Muscle layer of duodenum (tissue), 2 donors: ENCODE measurements at regions not wholly inside any gene's neighbourhood (a gene's known extent, or its start where the extent isn't known, plus 50 kb on each side); places are given as distances from the start of the nearest gene placed in this dataset.

Experiments
- H3K27ac ChIP-seq: one replicate; pipeline ENCODE4 v1.7.0; 2013; ENCODE audit warnings: mild to moderate bottlenecking, low read length
- H3K27me3 ChIP-seq: one replicate; pipeline ENCODE4 v1.7.0; 2013; ENCODE audit warnings: low read depth, mild to moderate bottlenecking, control low read depth, low read length
- H3K36me3 ChIP-seq, 2 donors: one replicate each; pipeline ENCODE4 v1.7.0; 2013; ENCODE audit warnings: low read length in 2 of 2, control low read depth in 1 of 2, mild to moderate bottlenecking in 1 of 2; ENCODE audit not compliant: insufficient read depth in 2 of 2, control insufficient read depth in 1 of 2
- H3K4me1 ChIP-seq, 2 donors: one replicate each; pipeline ENCODE4 v1.7.0; 2013; ENCODE audit warnings: low read length in 2 of 2, mild to moderate bottlenecking in 2 of 2, control low read depth in 1 of 2, moderate library complexity in 1 of 2; ENCODE audit not compliant: insufficient read depth in 2 of 2, control insufficient read depth in 1 of 2
- H3K4me3 ChIP-seq, 2 donors: one replicate each; pipeline ENCODE4 v1.7.0; 2013; ENCODE audit warnings: low read length in 2 of 2, low read depth in 1 of 2, mild to moderate bottlenecking in 1 of 2
- H3K9me3 ChIP-seq, 2 donors: one replicate each; pipeline ENCODE4 v1.7.0; 2013; ENCODE audit warnings: low read length in 2 of 2, control low read depth in 1 of 2, mild to moderate bottlenecking in 1 of 2; ENCODE audit not compliant: control insufficient read depth in 1 of 2
- donor health status: healthy.

GRCh38 chr2:128545085-128545484 is 226.4 kb upstream of the HS6ST1 start:
- no peak overlapping the region for H3K4me3 ChIP-seq
- no peaks in the 10 kb centered on the region for H3K4me1 ChIP-seq
- H3K36me3 ChIP-seq: no peaks in the 10 kb centered on the region
- H3K27me3 ChIP-seq: no peaks in the 10 kb centered on the region
- H3K27ac ChIP-seq: no peak overlapping the region
- H3K9me3 ChIP-seq: no peaks in the 10 kb centered on the region

DNA sequence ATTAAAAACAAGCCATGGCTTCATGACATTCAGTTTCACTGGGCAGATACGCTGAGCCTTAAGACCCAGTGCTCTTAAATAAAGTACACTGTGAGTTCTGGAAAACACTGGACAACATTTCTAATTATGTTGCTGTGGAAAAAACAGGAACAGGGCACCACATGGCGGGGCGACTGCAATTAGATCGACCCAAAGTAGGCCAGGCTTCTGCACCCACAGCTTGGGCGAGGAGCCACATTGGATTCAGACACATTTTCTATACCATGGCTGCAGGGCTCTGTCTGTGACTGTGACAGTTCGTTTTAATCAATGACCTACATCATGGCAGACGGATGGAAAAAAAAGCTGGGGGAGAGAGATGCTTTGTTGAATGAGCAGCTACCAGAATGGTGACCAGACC is 227.2 kb upstream of the HS6ST1 start:
- Histone ChIP-seq H3K36me3 (no peaks in the 10 kb centered on the region), H3K4me3 (no peak overlapping the region), H3K9me3 (no peaks in the 10 kb centered on the region), H3K4me1 (no peaks in the 10 kb centered on the region), H3K27ac (no peak overlapping the region), H3K27me3 (no peaks in the 10 kb centered on the region)

- H3K27me3 ChIP-seq: no peaks in the 10 kb centered on the region
- no peaks in the 10 kb centered on the region for H3K4me1 ChIP-seq
- no peaks in the 10 kb centered on the region for H3K9me3 ChIP-seq
Observed at GRCh38 chr2:128547667-128548066, 229.0 kb upstream of the HS6ST1 start.

GRCh38 chr2:128548461-128548891 is 229.8 kb upstream of the HS6ST1 start:
- Histone ChIP-seq H3K4me3 (no peak overlapping the region), H3K9me3 (no peaks in the 10 kb centered on the region), H3K36me3 (no peaks in the 10 kb centered on the region), H3K4me1 (no peaks in the 10 kb centered on the region), H3K27me3 (no peaks in the 10 kb centered on the region), H3K27ac (no peak overlapping the region)

More at GRCh38 chr2:128547667-128548066, 229.0 kb upstream of the HS6ST1 start:
- no peaks in the 10 kb centered on the region for H3K36me3 ChIP-seq
- H3K27ac ChIP-seq: no peak overlapping the region
- H3K4me3 ChIP-seq: no peak overlapping the region

- Histone ChIP-seq H3K27me3 (no peaks in the 10 kb centered on the region), H3K9me3 (no peaks in the 10 kb centered on the region)
Observed at GRCh38 chr2:128549094-128549493, 230.4 kb upstream of the HS6ST1 start.

DNA sequence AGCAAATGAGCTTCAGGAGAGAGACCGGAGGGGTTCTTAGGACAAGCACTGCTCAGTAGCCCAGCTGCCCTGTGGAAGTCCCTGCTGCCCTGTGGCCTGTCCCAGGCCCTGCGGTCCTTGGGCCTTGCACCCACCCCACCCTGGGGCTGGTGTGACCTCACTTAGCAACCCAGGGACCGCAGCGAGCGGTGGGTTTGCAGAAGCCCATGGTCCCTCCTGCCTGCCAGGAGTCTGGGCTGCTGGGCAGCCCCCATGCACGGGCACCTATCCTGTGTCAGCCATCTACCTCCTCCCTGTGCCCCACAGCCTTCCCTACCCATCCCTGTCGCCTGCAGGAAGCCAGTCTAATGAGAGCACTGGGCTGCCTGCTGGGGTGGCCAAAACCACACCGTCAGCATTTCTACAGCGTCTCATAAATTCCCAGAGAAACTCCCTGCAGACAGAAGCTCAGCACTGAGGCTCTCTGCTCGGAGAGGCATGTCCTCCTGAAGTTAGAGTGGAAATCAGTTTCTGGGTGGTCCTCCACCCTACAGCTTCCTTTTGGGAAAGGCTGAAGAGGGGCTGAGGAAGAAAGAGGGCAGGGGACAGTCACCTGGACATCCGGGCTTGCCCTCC is 231.1 kb upstream of the HS6ST1 start:
- Histone ChIP-seq H3K4me3 (no peak overlapping the region), H3K27ac (no peak overlapping the region), H3K27me3 (no peaks in the 10 kb centered on the region), H3K36me3 (no peaks in the 10 kb centered on the region), H3K9me3 (no peaks in the 10 kb centered on the region), H3K4me1 (no peaks in the 10 kb centered on the region)

More at GRCh38 chr2:128549094-128549493, 230.4 kb upstream of the HS6ST1 start:
- no peaks in the 10 kb centered on the region for H3K4me1 ChIP-seq
- no peak overlapping the region for H3K27ac ChIP-seq
- no peaks in the 10 kb centered on the region for H3K36me3 ChIP-seq
- no peak overlapping the region for H3K4me3 ChIP-seq

GRCh38 chr2:128550389-128550788 is 231.7 kb upstream of the HS6ST1 start:
- H3K4me3 ChIP-seq: no peak overlapping the region
- H3K36me3 ChIP-seq: no peaks in the 10 kb centered on the region
- H3K27me3 ChIP-seq: no peaks in the 10 kb centered on the region
- no peaks in the 10 kb centered on the region for H3K9me3 ChIP-seq
- H3K4me1 ChIP-seq: no peaks in the 10 kb centered on the region
- no peak overlapping the region for H3K27ac ChIP-seq

DNA sequence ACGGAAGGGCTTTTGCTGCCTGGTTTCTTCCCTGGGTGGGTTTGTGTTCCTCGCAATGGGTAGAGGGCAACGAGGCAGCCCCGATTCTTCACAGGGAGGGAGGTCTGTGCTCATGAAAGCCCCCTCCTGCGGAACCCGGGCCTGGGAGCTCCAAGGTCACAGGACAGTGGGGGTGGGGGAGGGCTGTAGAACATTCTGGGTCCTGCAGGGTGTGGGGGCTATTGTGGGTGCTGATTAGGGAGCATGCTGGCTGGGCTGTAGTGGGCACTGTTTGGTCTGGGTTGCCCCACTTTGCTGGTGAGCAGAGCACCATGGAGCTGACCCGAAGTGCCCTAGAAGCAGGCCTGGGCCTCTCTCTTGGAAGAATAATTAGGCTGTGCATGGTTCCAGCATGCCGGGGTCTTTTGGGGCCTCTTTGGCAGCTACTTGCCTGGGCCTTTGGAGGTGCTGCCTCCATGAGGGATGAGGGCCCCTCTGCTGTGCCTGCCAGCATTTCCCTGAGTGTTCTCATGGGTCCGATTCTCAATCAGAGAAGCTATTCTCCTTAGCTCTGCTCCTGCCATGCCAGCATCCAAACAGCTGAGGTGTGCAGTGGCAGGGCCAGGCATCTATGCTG is 232.2 kb upstream of the HS6ST1 start:
- Histone ChIP-seq H3K4me3 (no peak overlapping the region), H3K27ac (no peak overlapping the region), H3K27me3 (no peaks in the 10 kb centered on the region), H3K9me3 (no peaks in the 10 kb centered on the region), H3K36me3 (no peaks in the 10 kb centered on the region), H3K4me1 (no peaks in the 10 kb centered on the region)

DNA sequence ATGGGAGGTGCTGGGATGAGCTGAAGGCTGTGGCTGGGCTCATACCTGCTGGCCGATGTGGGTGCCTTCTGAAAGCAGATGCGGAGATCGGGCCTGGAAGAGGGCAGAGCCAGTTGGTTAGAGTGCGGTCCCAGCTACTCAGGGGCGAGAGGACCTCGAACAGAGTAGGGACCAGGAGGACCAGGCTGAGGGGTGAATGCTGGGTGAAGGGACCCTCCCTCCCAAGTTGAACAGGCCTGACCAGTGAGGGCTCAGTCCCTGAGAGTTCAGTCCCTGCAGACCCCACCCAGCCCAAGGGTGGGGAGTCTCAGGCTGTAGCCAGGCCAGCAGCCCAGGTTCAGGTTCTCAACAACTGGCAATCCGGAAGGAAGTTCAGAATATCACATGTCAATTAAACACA is 232.8 kb upstream of the HS6ST1 start:
- Histone ChIP-seq H3K9me3 (no peaks in the 10 kb centered on the region), H3K36me3 (no peaks in the 10 kb centered on the region), H3K27me3 (no peaks in the 10 kb centered on the region), H3K4me3 (no peak overlapping the region), H3K27ac (no peak overlapping the region), H3K4me1 (no peaks in the 10 kb centered on the region)

DNA sequence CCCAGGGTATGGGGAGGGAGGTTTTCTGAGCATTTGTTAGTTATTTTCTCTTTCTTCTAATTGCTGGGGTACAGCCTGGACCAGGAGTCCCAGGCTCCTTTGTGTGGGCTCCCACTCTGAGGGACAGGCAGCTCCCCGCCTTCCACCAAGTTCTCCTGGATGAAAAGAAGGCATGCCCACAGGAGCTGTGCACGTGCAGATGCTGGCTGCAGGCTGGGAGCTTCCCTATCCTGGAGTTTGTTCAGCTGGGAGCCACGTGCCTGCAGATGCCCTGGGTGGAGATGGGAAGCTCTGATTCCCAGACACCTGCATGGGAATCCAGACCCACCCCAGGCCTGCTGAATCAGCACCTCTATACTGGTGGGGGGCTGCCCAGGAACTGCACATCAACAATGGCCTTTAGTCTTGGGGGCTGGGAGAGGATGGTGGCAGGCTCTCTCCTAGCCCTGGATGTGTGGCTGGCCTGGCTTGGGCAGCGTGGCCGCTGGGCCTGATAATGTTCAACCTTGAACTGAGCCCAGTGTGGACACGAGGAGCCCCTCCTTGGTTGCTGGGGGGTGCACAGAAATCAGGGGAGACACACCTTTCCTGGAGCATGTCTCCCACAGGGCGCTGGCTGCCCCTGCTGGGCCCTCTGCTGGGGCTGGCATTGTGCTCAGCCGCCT is 233.6 kb upstream of the HS6ST1 start:
- Histone ChIP-seq H3K4me3 (no peak overlapping the region), H3K27me3 (no peaks in the 10 kb centered on the region), H3K27ac (no peak overlapping the region), H3K9me3 (no peaks in the 10 kb centered on the region), H3K36me3 (no peaks in the 10 kb centered on the region), H3K4me1 (no peaks in the 10 kb centered on the region)

- H3K27me3 ChIP-seq: no peaks in the 10 kb centered on the region
- no peaks in the 10 kb centered on the region for H3K4me1 ChIP-seq
- no peaks in the 10 kb centered on the region for H3K36me3 ChIP-seq
- no peaks in the 10 kb centered on the region for H3K9me3 ChIP-seq
- no peak overlapping the region for H3K27ac ChIP-seq
- H3K4me3 ChIP-seq: no peak overlapping the region
Observed at GRCh38 chr2:128552806-128553551, 234.3 kb upstream of the HS6ST1 start.
